K562 (cell line): ENCODE measurements at regions not wholly inside any gene's neighbourhood (a gene's known extent, or its start where the extent isn't known, plus 50 kb on each side); places are given as distances from the start of the nearest gene placed in this dataset.

Experiments
- EP300 ChIP-seq: IDR thresholded peaks from 2 replicates; pipeline ENCODE4 v1.6.1; 2012; ENCODE audit warnings: low read length, improper control_type of control experiment
- HNRNPH1 ChIP-seq: fragments of 200-400 bp; formaldehyde crosslinking; optimal IDR thresholded peaks from 2 replicates; pipeline ENCODE3; 2017; ENCODE audit warnings: low read depth, mild to moderate bottlenecking, low read length, moderate library complexity
- RFX7 ChIP-seq: fragments of 250-450 bp; sonication (Bioruptor Pico); IDR thresholded peaks from 2 replicates; pipeline ENCODE4 v1.5.1; 2021; ENCODE audit warnings: mild to moderate bottlenecking
- SMARCA4 ChIP-seq: fragments of 450-650 bp; IDR thresholded peaks from 2 replicates; pipeline ENCODE4 v1.6.1; 2016
- ZBED1 ChIP-seq: IDR thresholded peaks from 2 replicates; pipeline ENCODE4 v1.6.1; 2014
- ZFP30 ChIP-seq: fragments of 250-450 bp; sonication (Bioruptor Pico); IDR thresholded peaks from 2 replicates; pipeline ENCODE4 v1.8.0; 2022; ENCODE audit warnings: moderate library complexity, mild to moderate bottlenecking, inconsistent platforms, borderline replicate concordance
- ZNF124 ChIP-seq: sonication (generic); formaldehyde crosslinking; IDR thresholded peaks from 2 replicates; pipeline ENCODE4 v1.8.1; 2022; ENCODE audit warnings: missing genetic modification reagents
- ZNF146 ChIP-seq: IDR thresholded peaks from one replicate; pipeline ENCODE4 v1.6.1; 2018; ENCODE audit warnings: missing compliant biosample characterization; ENCODE audit not compliant: unreplicated experiment
- TF ChIP-seq, protein P1 (sequence below): fragments of 200-600 bp; sonication (generic); IDR thresholded peaks from one replicate; pipeline ENCODE4 v1.6.1; 2012; ENCODE audit warnings: mild to moderate bottlenecking, low read depth, low read length, inconsistent platforms
- TF ChIP-seq, protein P2 (sequence below): fragments of 250-450 bp; sonication (Bioruptor Pico); IDR thresholded peaks from 2 replicates; pipeline ENCODE4 v1.4.0; 2020

DNA sequence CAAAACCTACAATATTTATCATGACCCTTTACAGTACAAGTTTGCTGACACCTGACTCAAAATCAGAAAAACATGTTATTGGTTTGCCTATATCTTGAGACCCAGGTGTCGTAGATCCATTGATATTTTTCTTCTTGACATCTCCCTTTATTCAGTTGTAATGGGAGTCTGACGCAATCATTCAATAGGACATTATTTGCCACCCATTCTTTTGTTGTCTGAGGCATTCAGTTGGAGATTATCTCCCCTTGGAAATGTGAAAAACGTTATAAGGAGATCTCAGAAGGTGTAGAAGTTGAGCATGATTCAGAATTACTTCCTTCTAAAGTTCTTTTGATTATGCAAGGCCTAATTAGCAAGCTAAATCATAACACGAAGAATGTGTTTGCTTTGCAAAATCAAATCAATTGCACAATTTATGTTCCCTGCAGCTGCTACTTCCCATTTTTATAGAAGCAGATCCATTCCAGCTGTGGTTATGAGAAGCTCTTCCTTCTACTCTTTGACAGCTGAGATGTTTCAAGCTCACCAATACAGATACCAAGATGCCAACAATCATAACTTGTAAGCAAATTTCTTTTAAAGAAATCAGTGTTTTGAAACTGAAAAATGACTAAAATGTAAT, 228.2 kb upstream of the SYT1 start (continued):
- TF ChIP-seq, protein P1, sequence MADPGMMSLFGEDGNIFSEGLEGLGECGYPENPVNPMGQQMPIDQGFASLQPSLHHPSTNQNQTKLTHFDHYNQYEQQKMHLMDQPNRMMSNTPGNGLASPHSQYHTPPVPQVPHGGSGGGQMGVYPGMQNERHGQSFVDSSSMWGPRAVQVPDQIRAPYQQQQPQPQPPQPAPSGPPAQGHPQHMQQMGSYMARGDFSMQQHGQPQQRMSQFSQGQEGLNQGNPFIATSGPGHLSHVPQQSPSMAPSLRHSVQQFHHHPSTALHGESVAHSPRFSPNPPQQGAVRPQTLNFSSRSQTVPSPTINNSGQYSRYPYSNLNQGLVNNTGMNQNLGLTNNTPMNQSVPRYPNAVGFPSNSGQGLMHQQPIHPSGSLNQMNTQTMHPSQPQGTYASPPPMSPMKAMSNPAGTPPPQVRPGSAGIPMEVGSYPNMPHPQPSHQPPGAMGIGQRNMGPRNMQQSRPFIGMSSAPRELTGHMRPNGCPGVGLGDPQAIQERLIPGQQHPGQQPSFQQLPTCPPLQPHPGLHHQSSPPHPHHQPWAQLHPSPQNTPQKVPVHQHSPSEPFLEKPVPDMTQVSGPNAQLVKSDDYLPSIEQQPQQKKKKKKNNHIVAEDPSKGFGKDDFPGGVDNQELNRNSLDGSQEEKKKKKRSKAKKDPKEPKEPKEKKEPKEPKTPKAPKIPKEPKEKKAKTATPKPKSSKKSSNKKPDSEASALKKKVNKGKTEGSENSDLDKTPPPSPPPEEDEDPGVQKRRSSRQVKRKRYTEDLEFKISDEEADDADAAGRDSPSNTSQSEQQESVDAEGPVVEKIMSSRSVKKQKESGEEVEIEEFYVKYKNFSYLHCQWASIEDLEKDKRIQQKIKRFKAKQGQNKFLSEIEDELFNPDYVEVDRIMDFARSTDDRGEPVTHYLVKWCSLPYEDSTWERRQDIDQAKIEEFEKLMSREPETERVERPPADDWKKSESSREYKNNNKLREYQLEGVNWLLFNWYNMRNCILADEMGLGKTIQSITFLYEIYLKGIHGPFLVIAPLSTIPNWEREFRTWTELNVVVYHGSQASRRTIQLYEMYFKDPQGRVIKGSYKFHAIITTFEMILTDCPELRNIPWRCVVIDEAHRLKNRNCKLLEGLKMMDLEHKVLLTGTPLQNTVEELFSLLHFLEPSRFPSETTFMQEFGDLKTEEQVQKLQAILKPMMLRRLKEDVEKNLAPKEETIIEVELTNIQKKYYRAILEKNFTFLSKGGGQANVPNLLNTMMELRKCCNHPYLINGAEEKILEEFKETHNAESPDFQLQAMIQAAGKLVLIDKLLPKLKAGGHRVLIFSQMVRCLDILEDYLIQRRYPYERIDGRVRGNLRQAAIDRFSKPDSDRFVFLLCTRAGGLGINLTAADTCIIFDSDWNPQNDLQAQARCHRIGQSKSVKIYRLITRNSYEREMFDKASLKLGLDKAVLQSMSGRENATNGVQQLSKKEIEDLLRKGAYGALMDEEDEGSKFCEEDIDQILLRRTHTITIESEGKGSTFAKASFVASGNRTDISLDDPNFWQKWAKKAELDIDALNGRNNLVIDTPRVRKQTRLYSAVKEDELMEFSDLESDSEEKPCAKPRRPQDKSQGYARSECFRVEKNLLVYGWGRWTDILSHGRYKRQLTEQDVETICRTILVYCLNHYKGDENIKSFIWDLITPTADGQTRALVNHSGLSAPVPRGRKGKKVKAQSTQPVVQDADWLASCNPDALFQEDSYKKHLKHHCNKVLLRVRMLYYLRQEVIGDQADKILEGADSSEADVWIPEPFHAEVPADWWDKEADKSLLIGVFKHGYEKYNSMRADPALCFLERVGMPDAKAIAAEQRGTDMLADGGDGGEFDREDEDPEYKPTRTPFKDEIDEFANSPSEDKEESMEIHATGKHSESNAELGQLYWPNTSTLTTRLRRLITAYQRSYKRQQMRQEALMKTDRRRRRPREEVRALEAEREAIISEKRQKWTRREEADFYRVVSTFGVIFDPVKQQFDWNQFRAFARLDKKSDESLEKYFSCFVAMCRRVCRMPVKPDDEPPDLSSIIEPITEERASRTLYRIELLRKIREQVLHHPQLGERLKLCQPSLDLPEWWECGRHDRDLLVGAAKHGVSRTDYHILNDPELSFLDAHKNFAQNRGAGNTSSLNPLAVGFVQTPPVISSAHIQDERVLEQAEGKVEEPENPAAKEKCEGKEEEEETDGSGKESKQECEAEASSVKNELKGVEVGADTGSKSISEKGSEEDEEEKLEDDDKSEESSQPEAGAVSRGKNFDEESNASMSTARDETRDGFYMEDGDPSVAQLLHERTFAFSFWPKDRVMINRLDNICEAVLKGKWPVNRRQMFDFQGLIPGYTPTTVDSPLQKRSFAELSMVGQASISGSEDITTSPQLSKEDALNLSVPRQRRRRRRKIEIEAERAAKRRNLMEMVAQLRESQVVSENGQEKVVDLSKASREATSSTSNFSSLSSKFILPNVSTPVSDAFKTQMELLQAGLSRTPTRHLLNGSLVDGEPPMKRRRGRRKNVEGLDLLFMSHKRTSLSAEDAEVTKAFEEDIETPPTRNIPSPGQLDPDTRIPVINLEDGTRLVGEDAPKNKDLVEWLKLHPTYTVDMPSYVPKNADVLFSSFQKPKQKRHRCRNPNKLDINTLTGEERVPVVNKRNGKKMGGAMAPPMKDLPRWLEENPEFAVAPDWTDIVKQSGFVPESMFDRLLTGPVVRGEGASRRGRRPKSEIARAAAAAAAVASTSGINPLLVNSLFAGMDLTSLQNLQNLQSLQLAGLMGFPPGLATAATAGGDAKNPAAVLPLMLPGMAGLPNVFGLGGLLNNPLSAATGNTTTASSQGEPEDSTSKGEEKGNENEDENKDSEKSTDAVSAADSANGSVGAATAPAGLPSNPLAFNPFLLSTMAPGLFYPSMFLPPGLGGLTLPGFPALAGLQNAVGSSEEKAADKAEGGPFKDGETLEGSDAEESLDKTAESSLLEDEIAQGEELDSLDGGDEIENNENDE, result no peak
- TF ChIP-seq, protein P2, sequence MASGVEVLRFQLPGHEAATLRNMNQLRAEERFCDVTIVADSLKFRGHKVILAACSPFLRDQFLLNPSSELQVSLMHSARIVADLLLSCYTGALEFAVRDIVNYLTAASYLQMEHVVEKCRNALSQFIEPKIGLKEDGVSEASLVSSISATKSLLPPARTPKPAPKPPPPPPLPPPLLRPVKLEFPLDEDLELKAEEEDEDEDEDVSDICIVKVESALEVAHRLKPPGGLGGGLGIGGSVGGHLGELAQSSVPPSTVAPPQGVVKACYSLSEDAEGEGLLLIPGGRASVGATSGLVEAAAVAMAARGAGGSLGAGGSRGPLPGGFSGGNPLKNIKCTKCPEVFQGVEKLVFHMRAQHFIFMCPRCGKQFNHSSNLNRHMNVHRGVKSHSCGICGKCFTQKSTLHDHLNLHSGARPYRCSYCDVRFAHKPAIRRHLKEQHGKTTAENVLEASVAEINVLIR (CRISPR knock-in tag), result no peak
- TF ChIP-seq RFX7, result no peak
- no peak for TF ChIP-seq SMARCA4
- no peak for TF ChIP-seq ZBED1
- TF ChIP-seq EP300, result no peak
- TF ChIP-seq ZNF146, result no peak
- TF ChIP-seq ZNF124 (CRISPR knock-in tag), result no peak
- no peak for TF ChIP-seq HNRNPH1
- no peak for TF ChIP-seq ZFP30 (CRISPR knock-in tag)
